Glutamatergic neuron (in vitro differentiated cells): ENCODE measurements at regions not wholly inside any gene's neighbourhood (a gene's known extent, or its start where the extent isn't known, plus 50 kb on each side); places are given as distances from the start of the nearest gene placed in this dataset.
"Not testable (repeated sequence)": the region's sequence is repeated elsewhere in the genome, so short reads cannot be mapped to it uniquely, and the experiment has no call there.

Source experiments
- DNase-seq: peaks from one replicate; pipeline ENCODE4 v3.0.0; 2022
- H3K27ac Mint-ChIP-seq: one replicate; pipeline ENCODE4 v1.8.0; 2020; ENCODE audit warnings: mild to moderate bottlenecking, mixed read lengths, inconsistent platforms; ENCODE audit not compliant: unreplicated experiment
- H3K27me3 Mint-ChIP-seq: one replicate; pipeline ENCODE4 v1.8.0; 2020; ENCODE audit warnings: mild to moderate bottlenecking, moderate library complexity, mixed read lengths, inconsistent platforms; ENCODE audit not compliant: unreplicated experiment
- H3K36me3 Mint-ChIP-seq: one replicate; pipeline ENCODE4 v1.8.0; 2020; ENCODE audit warnings: mild to moderate bottlenecking, mixed read lengths, inconsistent platforms; ENCODE audit not compliant: unreplicated experiment
- H3K4me1 Mint-ChIP-seq: one replicate; pipeline ENCODE4 v1.8.0; 2020; ENCODE audit warnings: mild to moderate bottlenecking, low read depth, mixed read lengths, inconsistent platforms; ENCODE audit not compliant: unreplicated experiment
- H3K4me3 Mint-ChIP-seq: one replicate; pipeline ENCODE4 v1.8.0; 2020; ENCODE audit warnings: mild to moderate bottlenecking, mixed read lengths, inconsistent platforms; ENCODE audit not compliant: unreplicated experiment
- H3K9me3 Mint-ChIP-seq: one replicate; pipeline ENCODE4 v1.8.0; 2020; ENCODE audit warnings: mild to moderate bottlenecking, moderate library complexity, mixed read lengths, inconsistent platforms; ENCODE audit not compliant: unreplicated experiment
- TF ChIP-seq, protein P1 (sequence below): fragments of 200-600 bp; sonication (generic); IDR thresholded peaks from one replicate; pipeline ENCODE4 v1.5.0; 2021; ENCODE audit not compliant: partially characterized antibody, unreplicated experiment

DNA sequence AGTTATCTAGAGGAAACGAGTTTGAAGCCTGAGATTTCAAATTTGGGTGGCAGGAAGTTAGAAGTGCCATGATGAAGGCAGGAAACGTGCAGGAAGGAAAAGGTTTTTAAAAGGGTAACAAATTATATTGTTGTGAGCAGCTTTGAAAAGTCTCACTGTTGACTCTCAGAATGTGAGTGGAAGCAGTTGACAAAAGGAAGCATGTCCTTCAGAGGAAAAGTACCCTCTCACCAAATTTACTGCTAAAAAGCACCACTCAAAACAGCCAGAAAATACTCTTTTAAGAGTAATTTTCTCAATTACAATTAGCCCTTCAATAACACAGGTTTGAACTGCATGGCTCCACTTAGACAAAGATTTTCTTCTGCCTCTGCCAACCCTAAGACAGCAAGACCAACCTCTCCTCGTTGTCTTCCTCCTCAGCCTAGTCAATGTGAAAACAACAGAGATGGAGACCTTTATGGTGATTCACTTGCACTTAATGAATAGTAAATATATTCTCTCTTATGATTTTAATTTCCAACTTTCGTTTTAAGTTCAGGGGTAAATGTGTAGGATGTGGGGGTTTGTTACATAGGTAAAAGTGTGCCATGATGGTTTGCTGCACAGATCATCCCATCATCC is 117.1 kb upstream of the LIPC start:
- Mint-ChIP-seq H3K4me3 (no peak overlapping the region), H3K27me3 (no peaks in the 10 kb centered on the region), H3K36me3 (no peaks in the 10 kb centered on the region), H3K4me1 (no peaks in the 10 kb centered on the region), H3K27ac (no peak overlapping the region), H3K9me3 (no peaks in the 10 kb centered on the region)
- TF ChIP-seq, protein P1, sequence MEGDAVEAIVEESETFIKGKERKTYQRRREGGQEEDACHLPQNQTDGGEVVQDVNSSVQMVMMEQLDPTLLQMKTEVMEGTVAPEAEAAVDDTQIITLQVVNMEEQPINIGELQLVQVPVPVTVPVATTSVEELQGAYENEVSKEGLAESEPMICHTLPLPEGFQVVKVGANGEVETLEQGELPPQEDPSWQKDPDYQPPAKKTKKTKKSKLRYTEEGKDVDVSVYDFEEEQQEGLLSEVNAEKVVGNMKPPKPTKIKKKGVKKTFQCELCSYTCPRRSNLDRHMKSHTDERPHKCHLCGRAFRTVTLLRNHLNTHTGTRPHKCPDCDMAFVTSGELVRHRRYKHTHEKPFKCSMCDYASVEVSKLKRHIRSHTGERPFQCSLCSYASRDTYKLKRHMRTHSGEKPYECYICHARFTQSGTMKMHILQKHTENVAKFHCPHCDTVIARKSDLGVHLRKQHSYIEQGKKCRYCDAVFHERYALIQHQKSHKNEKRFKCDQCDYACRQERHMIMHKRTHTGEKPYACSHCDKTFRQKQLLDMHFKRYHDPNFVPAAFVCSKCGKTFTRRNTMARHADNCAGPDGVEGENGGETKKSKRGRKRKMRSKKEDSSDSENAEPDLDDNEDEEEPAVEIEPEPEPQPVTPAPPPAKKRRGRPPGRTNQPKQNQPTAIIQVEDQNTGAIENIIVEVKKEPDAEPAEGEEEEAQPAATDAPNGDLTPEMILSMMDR = no peak
- DNase-seq = no peak

DNA sequence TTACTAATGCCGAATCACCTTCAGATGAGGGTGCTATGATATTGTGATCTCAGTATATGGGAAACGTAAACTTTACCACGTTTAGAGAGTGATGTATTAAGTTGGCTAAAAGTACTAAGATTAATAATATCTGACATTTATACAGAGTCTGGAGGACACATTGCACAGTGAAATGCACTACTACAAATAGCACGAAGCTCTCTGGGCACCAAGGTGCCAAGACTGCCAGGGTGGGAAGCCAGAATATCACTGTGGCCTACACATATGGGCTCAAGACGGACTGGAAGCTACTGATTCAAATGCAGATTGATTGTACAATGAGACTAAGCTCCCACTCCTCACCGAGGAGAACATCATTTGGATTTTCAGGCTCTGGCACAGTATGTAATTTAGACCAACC is 113.3 kb upstream of the LIPC start:
- no peaks in the 10 kb centered on the region for H3K36me3 Mint-ChIP-seq
- no peak overlapping the region for H3K4me3 Mint-ChIP-seq
- H3K4me1 Mint-ChIP-seq = no peaks in the 10 kb centered on the region
- DNase-seq = no peak
- TF ChIP-seq, protein P1 = no peak
- H3K27ac Mint-ChIP-seq = no peak overlapping the region
- no peaks in the 10 kb centered on the region for H3K9me3 Mint-ChIP-seq
- H3K27me3 Mint-ChIP-seq = no peaks in the 10 kb centered on the region

DNA sequence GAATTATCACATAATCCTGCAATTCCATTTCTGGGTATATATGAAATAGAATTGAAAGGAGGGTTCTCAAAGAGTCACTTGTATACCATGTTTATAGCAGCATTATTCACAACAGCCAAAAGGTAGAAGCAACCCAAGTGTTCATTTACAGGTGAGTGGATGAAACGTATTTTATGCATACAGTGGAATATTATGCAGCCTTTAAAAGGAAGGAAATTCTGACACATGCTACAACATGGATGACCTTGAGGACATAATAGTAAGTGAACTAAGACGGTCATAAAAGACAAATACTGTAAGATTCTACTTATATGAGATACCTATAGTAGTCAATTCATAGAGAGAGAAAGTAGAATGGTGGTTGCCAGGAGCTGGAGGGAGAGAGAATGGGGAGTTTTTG is 110.8 kb upstream of the LIPC start:
- peaks cover 2% of the 10 kb centered on the region for H3K9me3 Mint-ChIP-seq
- TF ChIP-seq, protein P1 = no peak

DNA sequence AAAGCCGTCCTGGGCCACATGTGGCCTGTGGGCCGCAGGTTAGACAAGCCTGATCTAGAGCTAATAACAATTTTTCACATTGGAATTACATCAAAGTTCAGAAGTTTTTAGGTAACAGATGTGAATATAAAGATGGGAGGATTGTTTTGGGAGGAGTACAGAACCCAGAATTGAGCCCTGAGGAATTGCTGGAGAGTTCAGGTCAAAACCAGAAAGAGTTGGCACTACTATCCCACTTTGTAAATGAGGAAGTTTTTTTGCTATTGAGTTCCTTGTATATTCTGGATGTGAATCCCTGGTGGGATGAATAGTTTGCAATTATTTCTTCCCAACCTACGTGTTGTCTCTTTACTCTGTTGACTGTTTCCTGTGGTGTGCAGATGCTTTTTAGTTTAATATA is 109.5 kb upstream of the LIPC start:
- H3K36me3 Mint-ChIP-seq = peaks cover 5% of the 10 kb centered on the region
- TF ChIP-seq, protein P1 = no peak
- no peak overlapping the region for H3K27ac Mint-ChIP-seq
- DNase-seq = no peak
- no peaks in the 10 kb centered on the region for H3K4me1 Mint-ChIP-seq
- H3K27me3 Mint-ChIP-seq = no peaks in the 10 kb centered on the region
- peaks cover 2% of the 10 kb centered on the region for H3K9me3 Mint-ChIP-seq
- no peak overlapping the region for H3K4me3 Mint-ChIP-seq

More for the DNA sequence above, 110.8 kb upstream of the LIPC start:
- DNase-seq = no peak
- no peaks in the 10 kb centered on the region for H3K4me1 Mint-ChIP-seq
- H3K27me3 Mint-ChIP-seq = no peaks in the 10 kb centered on the region
- no peak overlapping the region for H3K27ac Mint-ChIP-seq
- H3K4me3 Mint-ChIP-seq = no peak overlapping the region
- H3K36me3 Mint-ChIP-seq = peaks cover 5% of the 10 kb centered on the region

DNA sequence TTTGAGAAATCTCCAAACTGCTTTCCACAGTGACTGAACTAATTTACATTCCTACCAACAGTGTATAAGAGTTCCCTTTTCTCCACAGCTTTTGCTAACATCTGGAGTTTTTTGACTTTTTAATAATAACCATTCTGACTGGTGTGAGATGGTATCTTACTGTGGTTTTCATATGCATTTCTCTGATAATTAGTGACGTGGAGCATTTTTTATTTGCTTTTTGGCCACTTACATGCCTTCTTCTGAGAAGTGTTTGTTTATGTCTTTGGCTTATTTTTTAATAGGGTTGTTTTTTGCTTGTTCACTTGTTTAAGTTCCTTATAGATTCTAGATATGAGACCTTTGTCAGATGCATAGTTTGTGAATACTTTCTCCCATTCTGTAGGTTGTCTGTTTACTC is 108.5 kb upstream of the LIPC start:
- not testable (repeated sequence) for H3K4me3 Mint-ChIP-seq, H3K27ac Mint-ChIP-seq, H3K36me3 Mint-ChIP-seq

More for the DNA sequence above, 108.5 kb upstream of the LIPC start:
- not testable (repeated sequence) for H3K9me3 Mint-ChIP-seq, DNase-seq, H3K4me1 Mint-ChIP-seq, H3K27me3 Mint-ChIP-seq
